ENCODE measurements at regions not wholly inside any gene's neighbourhood (a gene's known extent, or its start where the extent isn't known, plus 50 kb on each side); places are given as distances from the start of the nearest gene placed in this dataset.

GRCh38 chr10:130487566-130487965 lies 351.4 kb downstream of the GLRX3 start:
- TF ChIP-seq CTCF (IDR thresholded peaks at IDR 0.05 in 4 of 5, conservative IDR thresholded peaks at IDR 0.05 in 1 of 5) (no peak), POLR2A (IDR thresholded peaks at IDR 0.05) (no peak)
